A549 (cell line): ENCODE measurements at regions not wholly inside any gene's neighbourhood (a gene's known extent, or its start where the extent isn't known, plus 50 kb on each side); places are given as distances from the start of the nearest gene placed in this dataset.

Source experiments
- ATAC-seq, 2 experiments: fragments of 200-7000 bp in 1 of 2; fragments of >200 bp in 1 of 2; cut with Nextera tagmentation in 1 of 2; cut with Tn5 transposase in 1 of 2; 3 replicates each; pipeline versions ENCODE4 v1.8.0 to v1.9.1; 2018 to 2020; ENCODE audit warnings: mild to moderate bottlenecking in 1 of 2, moderate library complexity in 1 of 2
- CTCF ChIA-PET: fragments of 300-600 bp; sonication (Branson Sonifier 250); formaldehyde crosslinking; extraction: SDS; loops from one replicate; lab custom pipeline; 2021; ENCODE audit warnings: antibody characterized with exemption, inconsistent platforms; lab: Yijun Ruan, JAX
- POLR2A ChIA-PET: fragments of 350-600 bp; formaldehyde crosslinking; extraction: SDS; loops from one replicate; lab custom pipeline; 2021; ENCODE audit warnings: antibody characterized with exemption, inconsistent platforms; lab: Yijun Ruan, JAX
- DNase-seq, 2 experiments: peaks; one replicate each; pipeline versions ENCODE4 v3.0.0 to v3.0.0-alpha.2; 2011 to 2016; ENCODE audit warnings: low read depth in 1 of 2, low spot score in 1 of 2
- FAIRE-seq: peaks from 2 replicates; lab custom pipeline; 2011; peaks lifted over from hg19 to GRCh38; lab: Jason Lieb, UNC
- H3K27ac ChIP-seq, 2 experiments: fragments of >200 bp; sonication (Bioruptor Twin); formaldehyde crosslinking; 3 replicates each; pipeline ENCODE4 v1.5.1; 2016 to 2017
- H3K4me1 ChIP-seq: fragments of >200 bp; sonication (Bioruptor Twin); formaldehyde crosslinking; 3 replicates; pipeline ENCODE4 v1.6.1; 2016
- H3K4me2 ChIP-seq: fragments of >200 bp; sonication (Bioruptor Twin); formaldehyde crosslinking; 3 replicates; pipeline ENCODE4 v1.6.1; 2016
- H3K4me3 ChIP-seq: fragments of >200 bp; sonication (Bioruptor Twin); formaldehyde crosslinking; 3 replicates; pipeline ENCODE4 v1.5.1; 2016
- H3K9me3 ChIP-seq: fragments of >200 bp; sonication (Bioruptor Twin); formaldehyde crosslinking; 3 replicates; pipeline ENCODE4 v1.6.1; 2016
- BHLHE40 ChIP-seq: IDR thresholded peaks from 2 replicates; pipeline ENCODE4 v1.6.1; 2012; ENCODE audit warnings: low read depth, low read length, inconsistent platforms
- CHD2 ChIP-seq: fragments of 150-350 bp; IDR thresholded peaks from 2 replicates; pipeline ENCODE4 v1.6.1; 2014; ENCODE audit warnings: low read length; ENCODE audit not compliant: partially characterized antibody
- EHF ChIP-seq: fragments of 250-450 bp; sonication (Bioruptor Pico); IDR thresholded peaks from 2 replicates; pipeline ENCODE4 v1.5.0; 2020; ENCODE audit warnings: mild to moderate bottlenecking
- EHMT2 ChIP-seq: fragments of 200-600 bp; sonication (generic); IDR thresholded peaks from 2 replicates; pipeline ENCODE4 v1.6.1; 2016; ENCODE audit warnings: antibody characterized with exemption, low read depth, mild to moderate bottlenecking, moderate library complexity
- ESRRA ChIP-seq: fragments of 150-350 bp; IDR thresholded peaks from 2 replicates; pipeline ENCODE4 v1.6.1; 2014; ENCODE audit warnings: mild to moderate bottlenecking, low read length, borderline replicate concordance
- GATA3 ChIP-seq: IDR thresholded peaks from 2 replicates; pipeline ENCODE4 v1.6.1; 2012; ENCODE audit warnings: borderline replicate concordance
- HDAC2 ChIP-seq: fragments of 200-600 bp; sonication (generic); IDR thresholded peaks from 2 replicates; pipeline ENCODE4 v1.6.1; 2016
- JUN ChIP-seq, 2 experiments: fragments of >200 bp; sonication (Bioruptor Twin); formaldehyde crosslinking; IDR thresholded peaks; 2 replicates in 1 of 2; 3 replicates in 1 of 2; pipeline ENCODE4 v1.6.1; 2016 to 2017
- KDM1A ChIP-seq: fragments of 200-600 bp; sonication (generic); IDR thresholded peaks from 2 replicates; pipeline ENCODE4 v1.6.1; 2016; ENCODE audit warnings: low read depth, mild to moderate bottlenecking
- MAFK ChIP-seq: fragments of 450-650 bp; IDR thresholded peaks from 2 replicates; pipeline ENCODE4 v1.6.1; 2014; ENCODE audit not compliant: partially characterized antibody
- MAZ ChIP-seq: fragments of 150-350 bp; IDR thresholded peaks from 2 replicates; pipeline ENCODE4 v1.6.1; 2014; ENCODE audit warnings: antibody characterized with exemption, low read depth, low read length, borderline replicate concordance
- MYC ChIP-seq: IDR thresholded peaks from 2 replicates; pipeline ENCODE4 v1.6.1; 2012; ENCODE audit warnings: mild to moderate bottlenecking, inconsistent platforms, low read length, improper control_type of control experiment, borderline replicate concordance
- NFE2L2 ChIP-seq: fragments of 150-350 bp; conservative IDR thresholded peaks from 2 replicates; pipeline ENCODE4 v1.6.1; 2014; ENCODE audit warnings: low read length
- PHF8 ChIP-seq: fragments of 200-600 bp; sonication (generic); IDR thresholded peaks from 2 replicates; pipeline ENCODE4 v1.6.1; 2016; ENCODE audit warnings: low read depth, mild to moderate bottlenecking, antibody characterized with exemption, moderate library complexity, borderline replicate concordance
- POLR2A ChIP-seq: IDR thresholded peaks from 2 replicates; pipeline ENCODE4 v1.6.1; 2012; ENCODE audit warnings: mild to moderate bottlenecking, low read length
- POLR2AphosphoS2 ChIP-seq: conservative IDR thresholded peaks from 2 replicates; pipeline ENCODE4 v1.6.1; 2012; ENCODE audit warnings: low read length, improper control_type of control experiment, inconsistent platforms
- RAD21 ChIP-seq, 2 experiments: fragments of >200 bp in 1 of 2; sonication (Bioruptor Twin) in 1 of 2; formaldehyde crosslinking in 1 of 2; IDR thresholded peaks in 1 of 2; conservative IDR thresholded peaks in 1 of 2; 2 replicates in 1 of 2; 3 replicates in 1 of 2; pipeline ENCODE4 v1.6.1; 2012 to 2018; ENCODE audit warnings: inconsistent platforms in 1 of 2
- RARB ChIP-seq: fragments of 250-450 bp; sonication (Bioruptor Pico); IDR thresholded peaks from 2 replicates; pipeline ENCODE4 v1.8.0; 2021; ENCODE audit warnings: mild to moderate bottlenecking, moderate library complexity
- RCOR1 ChIP-seq: fragments of 150-350 bp; IDR thresholded peaks from 2 replicates; pipeline ENCODE4 v1.6.1; 2014; ENCODE audit warnings: antibody characterized with exemption, low read length, low read depth
- RFX5 ChIP-seq: fragments of 450-650 bp; IDR thresholded peaks from 2 replicates; pipeline ENCODE4 v1.7.1; 2014; ENCODE audit warnings: antibody characterized with exemption, mild to moderate bottlenecking, moderate library complexity
- TP53 ChIP-seq: fragments of 250-450 bp; sonication (Bioruptor Pico); IDR thresholded peaks from 2 replicates; pipeline ENCODE4 v1.5.0; 2021; ENCODE audit warnings: mild to moderate bottlenecking, moderate library complexity
- ZSCAN20 ChIP-seq: fragments of 250-450 bp; sonication (Bioruptor Pico); IDR thresholded peaks from 2 replicates; pipeline ENCODE4 v1.8.0; 2022; ENCODE audit warnings: mild to moderate bottlenecking, moderate library complexity
- WGBS: methylation state at CpG from one replicate; pipeline ENCODE4 v1.1.6; 2017; ENCODE audit errors: missing lambda C conversion rate; 5-methylcytosine and 5-hydroxymethylcytosine counted together
- TF ChIP-seq, protein P1 (sequence below): fragments of >200 bp; sonication (Bioruptor Twin); formaldehyde crosslinking; IDR thresholded peaks from 3 replicates; pipeline ENCODE4 v1.5.1; 2016
- TF ChIP-seq, protein P2 (sequence below): fragments of 250-450 bp; sonication (Bioruptor Pico); IDR thresholded peaks from 2 replicates; pipeline ENCODE4 v1.5.0; 2021; ENCODE audit warnings: mild to moderate bottlenecking, moderate library complexity, borderline replicate concordance
- TF ChIP-seq, protein P3 (sequence below): fragments of 150-350 bp; IDR thresholded peaks from 2 replicates; pipeline ENCODE4 v1.6.1; 2014; ENCODE audit warnings: low read depth, mild to moderate bottlenecking, low read length
- TF ChIP-seq, protein P4 (sequence below): fragments of 250-450 bp; sonication (Bioruptor Pico); IDR thresholded peaks from 2 replicates; pipeline ENCODE4 v1.5.0; 2020; ENCODE audit warnings: low read depth, mild to moderate bottlenecking, moderate library complexity

DNA sequence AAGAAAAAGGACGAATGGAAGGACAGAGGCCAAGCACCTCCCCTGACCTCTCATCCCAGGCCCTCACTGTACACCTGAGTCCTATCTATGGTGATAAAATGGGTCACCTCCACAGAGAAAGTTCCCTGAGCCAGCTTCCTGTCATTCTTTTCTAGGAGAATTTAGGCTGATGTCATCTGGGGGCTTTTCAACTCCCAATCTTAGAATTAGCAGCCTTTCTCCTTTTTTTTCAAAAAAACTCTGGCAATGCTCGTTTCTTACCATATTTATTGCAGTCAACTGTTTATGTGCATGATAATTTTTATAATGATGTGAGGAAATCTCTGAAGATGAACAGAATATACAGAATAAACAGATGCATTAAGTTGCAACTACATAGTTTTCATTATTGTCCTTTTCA, 177.6 kb downstream of the SNAPC1 start:
- H3K4me1 ChIP-seq: no peaks in the 10 kb centered on the region
- CTCF ChIA-PET: interaction anchor here (0.6 kb wide), 1 partner anchor 14 kb away, joined by 3 read pairs; no protein-coding TSS in a partner anchor
- no peak for ATAC-seq

DNA sequence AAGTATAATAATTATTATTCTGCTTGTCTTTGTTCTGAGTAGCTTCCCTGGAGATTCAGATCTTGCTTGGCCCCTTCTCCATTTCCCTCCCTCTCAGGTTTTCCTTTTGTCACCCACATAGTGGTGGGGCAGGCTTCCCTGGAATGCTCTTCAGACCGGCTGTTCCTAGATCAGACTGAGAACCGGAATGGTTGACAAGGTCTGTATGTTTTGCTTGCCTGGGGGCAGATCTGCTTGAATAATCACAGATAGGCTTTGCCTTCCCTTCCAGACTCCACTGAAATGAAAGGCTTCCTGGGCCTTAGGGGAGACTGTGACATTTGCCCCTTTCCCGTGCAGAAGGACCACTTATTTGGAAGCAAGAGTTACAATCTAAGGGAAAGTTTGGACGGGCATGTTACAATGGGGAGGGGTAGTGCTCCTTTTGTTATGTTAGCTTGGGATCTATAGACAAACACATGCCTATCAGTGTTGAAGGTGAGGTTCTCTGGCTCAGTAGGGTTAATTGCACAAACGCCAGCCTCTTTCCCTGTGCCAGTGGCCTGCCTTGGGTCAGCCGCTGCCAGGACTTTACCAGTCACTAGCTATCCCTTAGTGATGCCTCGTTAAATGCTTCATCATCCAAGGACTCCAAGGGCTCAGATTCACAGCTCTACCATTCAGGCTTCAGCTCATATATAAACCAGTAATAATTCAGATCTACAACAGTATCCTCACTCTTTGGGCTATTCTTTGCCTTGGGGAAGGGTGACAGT, 178.6 kb downstream of the SNAPC1 start:
- no peak for FAIRE-seq
- CTCF ChIA-PET: no interaction called here

More for the DNA sequence above, 177.6 kb downstream of the SNAPC1 start:
- TF ChIP-seq POLR2AphosphoS2 (no peak), ESRRA (no peak), GATA3 (no peak), NFE2L2 (no peak), POLR2A (no peak), CHD2 (no peak)
- Histone ChIP-seq H3K27ac (no peak overlapping the region), H3K4me3 (no peak overlapping the region), H3K4me2 (no peak overlapping the region), H3K9me3 (no peaks in the 10 kb centered on the region)
- POLR2A ChIA-PET: no interaction called here
- WGBS: 0% methylated on average over 2 of the region's 2 CpGs
- FAIRE-seq: no peak
- DNase-seq: no peak

DNA sequence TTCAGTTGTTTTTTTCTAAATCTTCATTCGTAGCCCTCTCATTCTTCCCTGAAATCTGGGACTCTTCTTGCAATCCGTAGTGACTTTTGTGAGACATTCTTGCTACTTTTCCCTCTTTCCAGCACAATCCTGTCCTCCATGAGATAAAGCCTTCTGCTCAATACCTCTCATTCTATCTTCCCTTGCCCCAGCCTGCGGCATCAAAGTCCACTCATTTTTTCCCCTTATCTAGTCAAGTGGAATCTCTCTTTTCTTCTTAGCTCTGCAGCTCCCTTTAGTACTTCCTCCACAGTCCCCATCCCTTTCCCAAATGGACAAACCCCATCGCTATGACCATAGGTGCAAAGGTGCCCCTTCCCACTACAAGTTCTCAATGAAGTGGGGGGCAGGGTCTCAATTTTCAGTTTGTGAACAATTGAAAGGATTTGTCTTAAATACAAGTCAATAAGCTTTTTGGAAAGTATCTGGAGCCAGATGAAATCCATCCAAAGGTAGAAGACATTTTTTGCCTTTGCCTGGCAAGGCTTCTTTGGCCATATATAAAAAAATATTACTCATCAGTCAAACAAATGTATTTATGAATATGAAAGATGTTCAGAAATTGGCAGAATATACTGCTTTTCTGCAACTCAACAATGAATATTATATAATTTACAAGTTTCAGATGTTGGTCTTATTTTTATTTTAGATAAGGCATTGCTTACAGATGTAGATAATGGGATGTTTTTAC, 179.4 kb downstream of the SNAPC1 start:
- ChIA-PET POLR2A (no interaction called here), CTCF (no interaction called here)
- WGBS: 17% methylated on average over 4 of the region's 4 CpGs
- ATAC-seq (no peak), FAIRE-seq (no peak), DNase-seq (no peak)
- no peak overlapping the region for H3K27ac ChIP-seq
- H3K4me1 ChIP-seq: no peaks in the 10 kb centered on the region
- H3K4me3 ChIP-seq: no peak overlapping the region
- no peak overlapping the region for H3K4me2 ChIP-seq
- TF ChIP-seq, protein P1, sequence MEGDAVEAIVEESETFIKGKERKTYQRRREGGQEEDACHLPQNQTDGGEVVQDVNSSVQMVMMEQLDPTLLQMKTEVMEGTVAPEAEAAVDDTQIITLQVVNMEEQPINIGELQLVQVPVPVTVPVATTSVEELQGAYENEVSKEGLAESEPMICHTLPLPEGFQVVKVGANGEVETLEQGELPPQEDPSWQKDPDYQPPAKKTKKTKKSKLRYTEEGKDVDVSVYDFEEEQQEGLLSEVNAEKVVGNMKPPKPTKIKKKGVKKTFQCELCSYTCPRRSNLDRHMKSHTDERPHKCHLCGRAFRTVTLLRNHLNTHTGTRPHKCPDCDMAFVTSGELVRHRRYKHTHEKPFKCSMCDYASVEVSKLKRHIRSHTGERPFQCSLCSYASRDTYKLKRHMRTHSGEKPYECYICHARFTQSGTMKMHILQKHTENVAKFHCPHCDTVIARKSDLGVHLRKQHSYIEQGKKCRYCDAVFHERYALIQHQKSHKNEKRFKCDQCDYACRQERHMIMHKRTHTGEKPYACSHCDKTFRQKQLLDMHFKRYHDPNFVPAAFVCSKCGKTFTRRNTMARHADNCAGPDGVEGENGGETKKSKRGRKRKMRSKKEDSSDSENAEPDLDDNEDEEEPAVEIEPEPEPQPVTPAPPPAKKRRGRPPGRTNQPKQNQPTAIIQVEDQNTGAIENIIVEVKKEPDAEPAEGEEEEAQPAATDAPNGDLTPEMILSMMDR: no peak
- no peak for TF ChIP-seq TP53 (CRISPR knock-in tag)
- TF ChIP-seq JUN (IDR thresholded peaks at IDR 0.05): no peak
- no peak for TF ChIP-seq MAZ
- no peak for TF ChIP-seq ZSCAN20
- no peak for TF ChIP-seq HDAC2
- no peak for TF ChIP-seq EHMT2
- TF ChIP-seq RCOR1: no peak
- TF ChIP-seq, protein P2, sequence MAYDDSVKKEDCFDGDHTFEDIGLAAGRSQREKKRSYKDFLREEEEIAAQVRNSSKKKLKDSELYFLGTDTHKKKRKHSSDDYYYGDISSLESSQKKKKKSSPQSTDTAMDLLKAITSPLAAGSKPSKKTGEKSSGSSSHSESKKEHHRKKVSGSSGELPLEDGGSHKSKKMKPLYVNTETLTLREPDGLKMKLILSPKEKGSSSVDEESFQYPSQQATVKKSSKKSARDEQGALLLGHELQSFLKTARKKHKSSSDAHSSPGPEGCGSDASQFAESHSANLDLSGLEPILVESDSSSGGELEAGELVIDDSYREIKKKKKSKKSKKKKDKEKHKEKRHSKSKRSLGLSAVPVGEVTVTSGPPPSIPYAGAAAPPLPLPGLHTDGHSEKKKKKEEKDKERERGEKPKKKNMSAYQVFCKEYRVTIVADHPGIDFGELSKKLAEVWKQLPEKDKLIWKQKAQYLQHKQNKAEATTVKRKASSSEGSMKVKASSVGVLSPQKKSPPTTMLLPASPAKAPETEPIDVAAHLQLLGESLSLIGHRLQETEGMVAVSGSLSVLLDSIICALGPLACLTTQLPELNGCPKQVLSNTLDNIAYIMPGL (CRISPR knock-in tag): no peak
- no peak for TF ChIP-seq PHF8
- no peak for TF ChIP-seq RARB (CRISPR knock-in tag)
- no peaks in the 10 kb centered on the region for H3K9me3 ChIP-seq

More for the DNA sequence above, 178.6 kb downstream of the SNAPC1 start:
- 9% methylated on average over 7 of the region's 7 CpGs for WGBS
- Histone ChIP-seq H3K4me2 (no peak overlapping the region), H3K4me3 (no peak overlapping the region), H3K4me1 (no peaks in the 10 kb centered on the region), H3K9me3 (no peaks in the 10 kb centered on the region), H3K27ac (no peak overlapping the region)
- no peak for TF ChIP-seq TP53 (CRISPR knock-in tag)
- TF ChIP-seq RAD21 (conservative IDR thresholded peaks at IDR 0.05 in 1 of 2, IDR thresholded peaks at IDR 0.05 in 1 of 2): no peak
- no peak for TF ChIP-seq RARB (CRISPR knock-in tag)
- TF ChIP-seq JUN (IDR thresholded peaks at IDR 0.05): no peak
- no peak for TF ChIP-seq BHLHE40
- no peak for TF ChIP-seq MAFK
- TF ChIP-seq, protein P3, sequence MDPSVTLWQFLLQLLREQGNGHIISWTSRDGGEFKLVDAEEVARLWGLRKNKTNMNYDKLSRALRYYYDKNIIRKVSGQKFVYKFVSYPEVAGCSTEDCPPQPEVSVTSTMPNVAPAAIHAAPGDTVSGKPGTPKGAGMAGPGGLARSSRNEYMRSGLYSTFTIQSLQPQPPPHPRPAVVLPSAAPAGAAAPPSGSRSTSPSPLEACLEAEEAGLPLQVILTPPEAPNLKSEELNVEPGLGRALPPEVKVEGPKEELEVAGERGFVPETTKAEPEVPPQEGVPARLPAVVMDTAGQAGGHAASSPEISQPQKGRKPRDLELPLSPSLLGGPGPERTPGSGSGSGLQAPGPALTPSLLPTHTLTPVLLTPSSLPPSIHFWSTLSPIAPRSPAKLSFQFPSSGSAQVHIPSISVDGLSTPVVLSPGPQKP: no peak
- no peak for TF ChIP-seq EHF
- TF ChIP-seq, protein P4, sequence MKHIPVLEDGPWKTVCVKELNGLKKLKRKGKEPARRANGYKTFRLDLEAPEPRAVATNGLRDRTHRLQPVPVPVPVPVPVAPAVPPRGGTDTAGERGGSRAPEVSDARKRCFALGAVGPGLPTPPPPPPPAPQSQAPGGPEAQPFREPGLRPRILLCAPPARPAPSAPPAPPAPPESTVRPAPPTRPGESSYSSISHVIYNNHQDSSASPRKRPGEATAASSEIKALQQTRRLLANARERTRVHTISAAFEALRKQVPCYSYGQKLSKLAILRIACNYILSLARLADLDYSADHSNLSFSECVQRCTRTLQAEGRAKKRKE (CRISPR knock-in tag): no peak
- TF ChIP-seq MYC: no peak
- TF ChIP-seq RFX5: no peak
- no peak for TF ChIP-seq KDM1A
- ATAC-seq (no peak), DNase-seq (no peak)
- POLR2A ChIA-PET: no interaction called here
